K562 (cell line): ENCODE measurements at regions not wholly inside any gene's neighbourhood (a gene's known extent, or its start where the extent isn't known, plus 50 kb on each side); places are given as distances from the start of the nearest gene placed in this dataset.

Experiments used
- PHF8 ChIP-seq: fragments of 200-600 bp; sonication (generic); IDR thresholded peaks from 2 replicates; pipeline ENCODE4 v1.6.1; 2012; ENCODE audit warnings: mixed run types, mild to moderate bottlenecking, inconsistent platforms, low read length, moderate library complexity, borderline replicate concordance
- POLR2A ChIP-seq: fragments of 450-650 bp; conservative IDR thresholded peaks from 2 replicates; pipeline ENCODE4 v1.6.1; 2016
- PRDM10 ChIP-seq: fragments of 450-650 bp; IDR thresholded peaks from 2 replicates; pipeline ENCODE4 v1.6.1; 2018; ENCODE audit not compliant: partially characterized antibody
- RAD21 ChIP-seq, 2 experiments: fragments of 250-450 bp in 1 of 2; fragments of 450-650 bp in 1 of 2; sonication (Bioruptor Pico) in 1 of 2; formaldehyde crosslinking in 1 of 2; IDR thresholded peaks in 1 of 2; conservative IDR thresholded peaks in 1 of 2; 2 replicates each; pipeline versions ENCODE4 v1.4.0 to v1.8.0; 2020 to 2022; ENCODE audit warnings: mild to moderate bottlenecking in 2 of 2, moderate library complexity in 1 of 2
- YY1 ChIP-seq, 3 experiments: IDR thresholded peaks; 2 replicates each; pipeline ENCODE4 v1.6.1; 2011; ENCODE audit warnings: low read length in 2 of 3, mild to moderate bottlenecking in 2 of 3, moderate library complexity in 2 of 3, borderline replicate concordance in 1 of 3, control low read depth in 1 of 3, low read depth in 1 of 3; ENCODE audit not compliant: insufficient read depth in 3 of 3, insufficient replicate concordance in 2 of 3, control insufficient read depth in 1 of 3, insufficient read length in 1 of 3; ENCODE audit errors: extremely low read depth in 1 of 3
- ZBTB49 ChIP-seq: sonication (generic); formaldehyde crosslinking; IDR thresholded peaks from 2 replicates; pipeline ENCODE4 v1.8.0; 2022; ENCODE audit warnings: missing genetic modification reagents, mild to moderate bottlenecking, borderline replicate concordance
- TF ChIP-seq, protein P1 (sequence below): fragments of 200-600 bp; sonication (generic); IDR thresholded peaks from one replicate; pipeline ENCODE4 v1.6.1; 2012; ENCODE audit warnings: mild to moderate bottlenecking, low read depth, low read length, inconsistent platforms

- no peak for TF ChIP-seq ZBTB49 (CRISPR knock-in tag)
- TF ChIP-seq YY1 (IDR thresholded peaks at IDR 0.05; ENCODE audit: borderline replicate concordance in 1 of 3, control insufficient read depth in 1 of 3, extremely low read depth in 1 of 3, insufficient read depth in 3 of 3, insufficient read length in 1 of 3, insufficient replicate concordance in 2 of 3, low read depth in 1 of 3, low read length in 2 of 3), result peak in 1 of 3 experiments; percentile 25
- TF ChIP-seq POLR2A, result 0 out of 2 replicates have a peak, but pooled peaks have one; percentile 20
- TF ChIP-seq PHF8, result peak; percentile 57; the same call in 1 of the 2 replicates
- no peak for TF ChIP-seq RAD21 (CRISPR knock-in tag; conservative IDR thresholded peaks at IDR 0.05 in 1 of 2, IDR thresholded peaks at IDR 0.05 in 1 of 2)
- TF ChIP-seq, protein P1, sequence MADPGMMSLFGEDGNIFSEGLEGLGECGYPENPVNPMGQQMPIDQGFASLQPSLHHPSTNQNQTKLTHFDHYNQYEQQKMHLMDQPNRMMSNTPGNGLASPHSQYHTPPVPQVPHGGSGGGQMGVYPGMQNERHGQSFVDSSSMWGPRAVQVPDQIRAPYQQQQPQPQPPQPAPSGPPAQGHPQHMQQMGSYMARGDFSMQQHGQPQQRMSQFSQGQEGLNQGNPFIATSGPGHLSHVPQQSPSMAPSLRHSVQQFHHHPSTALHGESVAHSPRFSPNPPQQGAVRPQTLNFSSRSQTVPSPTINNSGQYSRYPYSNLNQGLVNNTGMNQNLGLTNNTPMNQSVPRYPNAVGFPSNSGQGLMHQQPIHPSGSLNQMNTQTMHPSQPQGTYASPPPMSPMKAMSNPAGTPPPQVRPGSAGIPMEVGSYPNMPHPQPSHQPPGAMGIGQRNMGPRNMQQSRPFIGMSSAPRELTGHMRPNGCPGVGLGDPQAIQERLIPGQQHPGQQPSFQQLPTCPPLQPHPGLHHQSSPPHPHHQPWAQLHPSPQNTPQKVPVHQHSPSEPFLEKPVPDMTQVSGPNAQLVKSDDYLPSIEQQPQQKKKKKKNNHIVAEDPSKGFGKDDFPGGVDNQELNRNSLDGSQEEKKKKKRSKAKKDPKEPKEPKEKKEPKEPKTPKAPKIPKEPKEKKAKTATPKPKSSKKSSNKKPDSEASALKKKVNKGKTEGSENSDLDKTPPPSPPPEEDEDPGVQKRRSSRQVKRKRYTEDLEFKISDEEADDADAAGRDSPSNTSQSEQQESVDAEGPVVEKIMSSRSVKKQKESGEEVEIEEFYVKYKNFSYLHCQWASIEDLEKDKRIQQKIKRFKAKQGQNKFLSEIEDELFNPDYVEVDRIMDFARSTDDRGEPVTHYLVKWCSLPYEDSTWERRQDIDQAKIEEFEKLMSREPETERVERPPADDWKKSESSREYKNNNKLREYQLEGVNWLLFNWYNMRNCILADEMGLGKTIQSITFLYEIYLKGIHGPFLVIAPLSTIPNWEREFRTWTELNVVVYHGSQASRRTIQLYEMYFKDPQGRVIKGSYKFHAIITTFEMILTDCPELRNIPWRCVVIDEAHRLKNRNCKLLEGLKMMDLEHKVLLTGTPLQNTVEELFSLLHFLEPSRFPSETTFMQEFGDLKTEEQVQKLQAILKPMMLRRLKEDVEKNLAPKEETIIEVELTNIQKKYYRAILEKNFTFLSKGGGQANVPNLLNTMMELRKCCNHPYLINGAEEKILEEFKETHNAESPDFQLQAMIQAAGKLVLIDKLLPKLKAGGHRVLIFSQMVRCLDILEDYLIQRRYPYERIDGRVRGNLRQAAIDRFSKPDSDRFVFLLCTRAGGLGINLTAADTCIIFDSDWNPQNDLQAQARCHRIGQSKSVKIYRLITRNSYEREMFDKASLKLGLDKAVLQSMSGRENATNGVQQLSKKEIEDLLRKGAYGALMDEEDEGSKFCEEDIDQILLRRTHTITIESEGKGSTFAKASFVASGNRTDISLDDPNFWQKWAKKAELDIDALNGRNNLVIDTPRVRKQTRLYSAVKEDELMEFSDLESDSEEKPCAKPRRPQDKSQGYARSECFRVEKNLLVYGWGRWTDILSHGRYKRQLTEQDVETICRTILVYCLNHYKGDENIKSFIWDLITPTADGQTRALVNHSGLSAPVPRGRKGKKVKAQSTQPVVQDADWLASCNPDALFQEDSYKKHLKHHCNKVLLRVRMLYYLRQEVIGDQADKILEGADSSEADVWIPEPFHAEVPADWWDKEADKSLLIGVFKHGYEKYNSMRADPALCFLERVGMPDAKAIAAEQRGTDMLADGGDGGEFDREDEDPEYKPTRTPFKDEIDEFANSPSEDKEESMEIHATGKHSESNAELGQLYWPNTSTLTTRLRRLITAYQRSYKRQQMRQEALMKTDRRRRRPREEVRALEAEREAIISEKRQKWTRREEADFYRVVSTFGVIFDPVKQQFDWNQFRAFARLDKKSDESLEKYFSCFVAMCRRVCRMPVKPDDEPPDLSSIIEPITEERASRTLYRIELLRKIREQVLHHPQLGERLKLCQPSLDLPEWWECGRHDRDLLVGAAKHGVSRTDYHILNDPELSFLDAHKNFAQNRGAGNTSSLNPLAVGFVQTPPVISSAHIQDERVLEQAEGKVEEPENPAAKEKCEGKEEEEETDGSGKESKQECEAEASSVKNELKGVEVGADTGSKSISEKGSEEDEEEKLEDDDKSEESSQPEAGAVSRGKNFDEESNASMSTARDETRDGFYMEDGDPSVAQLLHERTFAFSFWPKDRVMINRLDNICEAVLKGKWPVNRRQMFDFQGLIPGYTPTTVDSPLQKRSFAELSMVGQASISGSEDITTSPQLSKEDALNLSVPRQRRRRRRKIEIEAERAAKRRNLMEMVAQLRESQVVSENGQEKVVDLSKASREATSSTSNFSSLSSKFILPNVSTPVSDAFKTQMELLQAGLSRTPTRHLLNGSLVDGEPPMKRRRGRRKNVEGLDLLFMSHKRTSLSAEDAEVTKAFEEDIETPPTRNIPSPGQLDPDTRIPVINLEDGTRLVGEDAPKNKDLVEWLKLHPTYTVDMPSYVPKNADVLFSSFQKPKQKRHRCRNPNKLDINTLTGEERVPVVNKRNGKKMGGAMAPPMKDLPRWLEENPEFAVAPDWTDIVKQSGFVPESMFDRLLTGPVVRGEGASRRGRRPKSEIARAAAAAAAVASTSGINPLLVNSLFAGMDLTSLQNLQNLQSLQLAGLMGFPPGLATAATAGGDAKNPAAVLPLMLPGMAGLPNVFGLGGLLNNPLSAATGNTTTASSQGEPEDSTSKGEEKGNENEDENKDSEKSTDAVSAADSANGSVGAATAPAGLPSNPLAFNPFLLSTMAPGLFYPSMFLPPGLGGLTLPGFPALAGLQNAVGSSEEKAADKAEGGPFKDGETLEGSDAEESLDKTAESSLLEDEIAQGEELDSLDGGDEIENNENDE, result no peak
- no peak for TF ChIP-seq PRDM10
These were observed 326.8 kb downstream of the ALG10 start (continued) for GRCh38 chr12:34348836-34349672.
